ENCODE measurements at regions not wholly inside any gene's neighbourhood (a gene's known extent, or its start where the extent isn't known, plus 50 kb on each side); places are given as distances from the start of the nearest gene placed in this dataset.
"Not testable (repeated sequence)": the region's sequence is repeated elsewhere in the genome, so short reads cannot be mapped to it uniquely, and the experiment has no call there.

- Histone ChIP-seq H3K27me3 (ENCODE audit: low read length) (no peaks in the 10 kb centered on the region), H3F3A (ENCODE audit: low read length, unreplicated experiment) (no peaks in the 10 kb centered on the region), H3K27ac (ENCODE audit: low read length) (no peak overlapping the region), H3K9ac (ENCODE audit: low read length) (no peak overlapping the region), H3K4me3 (ENCODE audit: low read length) (no peak overlapping the region), H3K79me2 (ENCODE audit: low read length) (no peaks in the 10 kb centered on the region), H3K9me3 (ENCODE audit: low read length) (no peaks in the 10 kb centered on the region), H3K36me3 (ENCODE audit: low read depth, low read length) (no peaks in the 10 kb centered on the region), H3K9me2 (replicated peaks; ENCODE audit: low read length) (no peaks in the 10 kb centered on the region), H3K4me1 (ENCODE audit: insufficient read depth, low read length) (0 out of 2 replicates have a peak, but pooled peaks cover 5% of the 10 kb centered on the region), H2AFZ (ENCODE audit: low read length) (no peak overlapping the region), H4K20me1 (ENCODE audit: low read length) (no peaks in the 10 kb centered on the region), H3K4me2 (ENCODE audit: low read length) (no peak overlapping the region)
- no peak for ATAC-seq
- no peak for TF ChIP-seq CTCF (conservative IDR thresholded peaks at IDR 0.05; ENCODE audit: low read depth, low read length)
- no peak for TF ChIP-seq EZH2 (IDR thresholded peaks at IDR 0.05; ENCODE audit: low read length, unreplicated experiment)
- no peak for TF ChIP-seq EZH2phosphoT487 (IDR thresholded peaks at IDR 0.05; ENCODE audit: borderline replicate concordance, low read length)
- POLR2A ChIA-PET (ENCODE audit: unreplicated experiment): no interaction called here
- BruUV-seq (replicated peaks): no TSS peak
- no peak for DNase-seq
- intact Hi-C loops (cut with micrococcal nuclease): no loop called here
- CTCF ChIA-PET: no interaction called here
Observed at GRCh38 chr6:133092199-133092598, 149.0 kb upstream of the EYA4 start.

GRCh38 chr6:133092771-133093170 lies 148.4 kb upstream of the EYA4 start:
- Histone ChIP-seq H3K4me1 (ENCODE audit: insufficient read depth, low read length) (0 out of 2 replicates have a peak, but pooled peaks cover 5% of the 10 kb centered on the region), H3K9me2 (replicated peaks; ENCODE audit: low read length) (no peaks in the 10 kb centered on the region), H3K27ac (ENCODE audit: low read length) (no peak overlapping the region), H3K36me3 (ENCODE audit: low read depth, low read length) (no peaks in the 10 kb centered on the region), H3K9ac (ENCODE audit: low read length) (no peak overlapping the region), H4K20me1 (ENCODE audit: low read length) (no peaks in the 10 kb centered on the region), H3K4me3 (ENCODE audit: low read length) (no peak overlapping the region), H3K27me3 (ENCODE audit: low read length) (no peaks in the 10 kb centered on the region), H3K9me3 (ENCODE audit: low read length) (no peaks in the 10 kb centered on the region), H3F3A (ENCODE audit: low read length, unreplicated experiment) (no peaks in the 10 kb centered on the region), H3K79me2 (ENCODE audit: low read length) (no peaks in the 10 kb centered on the region), H2AFZ (ENCODE audit: low read length) (no peak overlapping the region), H3K4me2 (ENCODE audit: low read length) (no peak overlapping the region)
- ChIA-PET CTCF (no interaction called here), POLR2A (ENCODE audit: unreplicated experiment) (no interaction called here)
- DNase-seq (no peak), ATAC-seq (no peak)
- no TSS peak for BruUV-seq (replicated peaks)
- no peak for TF ChIP-seq EZH2 (IDR thresholded peaks at IDR 0.05; ENCODE audit: low read length, unreplicated experiment)
- TF ChIP-seq CTCF (conservative IDR thresholded peaks at IDR 0.05; ENCODE audit: low read depth, low read length): no peak
- TF ChIP-seq EZH2phosphoT487 (IDR thresholded peaks at IDR 0.05; ENCODE audit: borderline replicate concordance, low read length): no peak
- intact Hi-C loops (cut with micrococcal nuclease): no loop called here

- H3K9me2 ChIP-seq (replicated peaks; ENCODE audit: low read length); ATAC-seq; H3K36me3 ChIP-seq (ENCODE audit: low read depth, low read length); H3K9ac ChIP-seq (ENCODE audit: low read length); BruUV-seq (replicated peaks); CTCF ChIA-PET; H3K4me2 ChIP-seq (ENCODE audit: low read length); intact Hi-C loops (cut with micrococcal nuclease); POLR2A ChIA-PET (ENCODE audit: unreplicated experiment); H3F3A ChIP-seq (ENCODE audit: low read length, unreplicated experiment); H3K79me2 ChIP-seq (ENCODE audit: low read length); H3K9me3 ChIP-seq (ENCODE audit: low read length); H3K4me1 ChIP-seq (ENCODE audit: insufficient read depth, low read length); H3K27me3 ChIP-seq (ENCODE audit: low read length); H2AFZ ChIP-seq (ENCODE audit: low read length); H4K20me1 ChIP-seq (ENCODE audit: low read length); H3K4me3 ChIP-seq (ENCODE audit: low read length): not testable (repeated sequence)
- H3K27ac ChIP-seq (ENCODE audit: low read length): 0 out of 2 replicates have a peak overlapping the region, but pooled peaks have one; percentile 9
- peak; percentile 30 for DNase-seq
Observed at GRCh38 chr6:133093211-133093610, 147.9 kb upstream of the EYA4 start.
